ENCODE measurements at regions not wholly inside any gene's neighbourhood (a gene's known extent, or its start where the extent isn't known, plus 50 kb on each side); places are given as distances from the start of the nearest gene placed in this dataset.

DNA sequence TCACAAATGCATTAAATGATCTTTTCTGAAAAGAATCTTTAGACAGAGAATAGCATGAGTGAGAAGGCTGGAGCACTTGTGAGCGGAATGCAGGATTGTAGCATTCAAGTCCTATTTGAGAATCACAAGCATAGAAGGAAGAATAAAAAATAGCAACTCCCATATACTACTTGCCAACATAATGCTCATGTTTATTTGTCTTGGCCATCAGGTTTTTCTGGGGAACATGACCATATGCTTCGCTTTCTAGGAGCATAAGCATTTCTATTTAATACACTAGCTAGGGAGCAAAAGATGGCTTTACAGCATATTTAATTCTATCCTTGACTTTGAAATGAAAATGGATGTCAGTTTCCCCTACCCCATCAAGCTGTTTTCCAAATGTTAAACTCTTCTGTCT is 170.3 kb upstream of the MITF start:
- no peak for DNase-seq (ENCODE audit: low spot score)

DNA sequence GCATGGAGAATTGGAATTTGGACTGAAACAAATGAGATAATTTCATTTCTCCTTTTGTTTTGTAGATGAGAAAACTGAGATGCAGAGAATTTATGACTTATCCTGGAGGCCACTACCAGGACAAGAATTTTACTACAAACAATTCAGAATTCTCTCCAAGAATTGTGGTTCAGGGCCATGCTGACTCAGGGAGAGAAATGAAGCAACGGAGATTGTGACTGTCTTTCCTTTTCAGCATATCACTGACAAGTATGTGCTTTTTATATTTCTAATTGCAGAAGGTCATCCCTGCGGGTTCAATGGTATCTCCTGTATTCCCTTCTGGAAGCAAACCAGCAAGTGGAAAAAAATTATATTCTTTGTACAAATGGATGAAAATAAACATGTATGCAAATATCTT is 170.8 kb upstream of the MITF start:
- no peak for DNase-seq (ENCODE audit: low spot score)

DNA sequence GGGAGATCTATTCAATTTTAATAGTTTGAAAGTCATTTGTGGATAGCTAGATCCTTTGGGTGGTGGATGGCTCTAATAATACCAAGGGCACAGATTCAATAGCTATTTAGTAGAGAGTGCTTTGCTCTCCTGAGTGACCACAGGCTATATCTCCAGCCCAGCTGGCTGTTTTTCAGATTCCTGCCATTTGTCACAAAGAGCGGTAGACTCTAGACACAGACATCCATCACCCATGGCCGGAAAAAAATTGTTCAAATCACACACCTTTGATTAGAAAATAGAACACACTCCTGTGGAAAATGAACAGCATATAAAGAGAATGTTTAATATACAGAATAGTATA is 171.6 kb upstream of the MITF start:
- DNase-seq (ENCODE audit: low spot score) = no peak

DNA sequence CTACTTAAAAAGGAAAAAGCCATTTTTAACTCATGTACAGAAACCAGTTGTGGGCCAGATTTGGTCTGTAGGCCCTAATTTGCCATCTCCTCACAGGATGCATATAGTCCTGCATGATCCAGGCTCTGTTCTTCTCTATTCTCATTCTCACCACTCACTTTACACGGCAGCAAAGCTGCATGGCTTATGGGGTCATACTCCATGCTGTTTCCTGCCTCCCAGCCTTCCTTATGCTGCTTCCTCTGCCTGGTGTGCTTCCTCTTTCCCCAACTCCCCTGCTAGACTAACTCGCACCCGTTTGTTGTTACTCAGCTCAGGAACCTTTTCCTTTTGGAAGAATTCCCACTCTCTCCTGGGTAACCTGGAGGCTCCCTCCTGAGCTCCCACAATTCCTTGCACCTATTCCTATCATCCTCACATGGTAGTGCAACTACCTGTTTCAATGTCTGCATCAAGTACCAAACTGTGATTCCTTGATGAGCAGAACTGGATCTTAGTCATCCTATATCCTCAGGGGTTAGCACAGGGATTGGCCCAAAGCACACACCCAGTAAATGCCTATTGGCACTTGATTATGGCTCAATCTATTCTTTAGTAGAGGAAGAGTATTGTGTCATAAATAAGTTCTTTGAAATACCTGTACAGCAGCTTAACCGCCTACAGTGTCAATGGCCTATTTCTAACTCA is 172.1 kb upstream of the MITF start:
- DNase-seq (ENCODE audit: low spot score) = no peak

DNA sequence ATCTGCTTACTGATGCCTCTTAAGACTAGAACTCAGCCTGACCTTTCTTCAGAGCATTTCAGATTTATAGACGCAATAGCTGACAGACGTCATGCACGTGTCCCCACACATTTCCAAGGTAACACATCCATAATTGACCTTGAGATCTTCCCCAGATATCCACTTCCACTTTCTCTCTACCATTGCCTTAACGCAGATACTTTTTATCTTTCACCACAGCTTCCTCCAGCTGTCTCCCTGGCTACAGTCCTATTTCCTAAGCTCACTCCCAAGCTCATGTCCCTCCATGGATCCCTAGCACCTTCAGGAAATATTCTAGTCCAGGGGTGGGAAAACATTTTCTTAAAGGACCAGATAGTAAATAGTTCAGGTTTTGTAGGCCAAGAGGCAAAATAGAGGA is 173.0 kb upstream of the MITF start:
- no peak for DNase-seq (ENCODE audit: low spot score)

DNA sequence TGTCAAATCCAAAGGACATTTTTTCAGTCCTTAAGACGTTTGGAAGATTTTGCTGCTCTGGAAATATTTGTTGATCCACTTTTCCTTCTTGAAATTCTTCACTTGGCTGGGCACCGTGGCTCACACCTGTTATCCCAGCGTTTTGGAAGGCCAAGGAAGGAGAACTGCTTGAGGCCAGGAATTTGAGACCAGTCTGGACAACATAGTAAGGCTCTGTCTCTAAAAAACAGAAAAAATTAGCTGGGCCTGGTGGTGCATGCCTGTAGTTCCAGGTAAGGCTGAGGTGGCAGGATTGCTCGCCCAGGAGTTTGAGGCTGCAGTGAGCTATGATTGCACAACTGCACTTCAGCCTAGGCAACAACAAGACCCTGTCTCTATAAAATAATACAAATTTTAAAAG is 173.9 kb upstream of the MITF start:
- DNase-seq (ENCODE audit: low spot score) = no peak

DNA sequence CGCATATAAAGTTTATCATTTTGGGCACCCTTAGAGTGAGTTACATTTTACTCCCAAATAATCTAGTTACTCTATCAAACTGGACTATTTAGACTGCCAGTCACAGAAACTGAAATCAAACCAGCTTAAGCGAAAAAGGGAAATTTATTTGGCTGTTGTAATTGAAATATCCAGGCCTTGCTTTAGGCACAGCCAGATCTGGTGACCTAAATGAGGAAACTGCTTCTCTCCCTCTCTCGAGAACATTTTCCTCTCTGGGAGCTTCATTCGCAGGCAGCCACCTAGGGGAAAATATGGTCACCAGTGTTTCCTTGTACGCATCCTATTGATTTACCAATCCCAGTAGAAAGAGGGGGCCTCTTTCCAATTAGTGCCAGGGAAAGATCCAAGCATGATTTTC is 175.3 kb upstream of the MITF start:
- DNase-seq (ENCODE audit: low spot score) = no peak

DNA sequence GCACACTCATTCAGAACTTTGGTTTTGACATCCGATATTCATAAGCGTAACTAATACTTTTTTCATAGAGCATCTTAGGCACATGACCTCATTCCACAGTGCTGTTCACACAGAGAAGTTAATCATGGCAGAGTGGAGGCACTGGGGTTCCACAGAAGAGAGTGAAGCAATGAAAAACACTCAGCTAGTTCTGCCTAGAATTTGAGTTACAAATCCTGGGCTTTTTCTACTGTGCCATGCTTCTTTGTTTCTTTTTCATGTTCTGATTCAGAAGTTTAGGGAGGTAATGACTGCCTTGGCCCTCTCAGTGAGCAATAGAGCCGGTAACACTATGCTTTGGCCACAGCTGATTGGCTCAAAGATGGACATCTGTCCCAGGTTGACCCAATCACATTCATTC is 176.1 kb upstream of the MITF start:
- no peak for DNase-seq (ENCODE audit: low spot score)

DNA sequence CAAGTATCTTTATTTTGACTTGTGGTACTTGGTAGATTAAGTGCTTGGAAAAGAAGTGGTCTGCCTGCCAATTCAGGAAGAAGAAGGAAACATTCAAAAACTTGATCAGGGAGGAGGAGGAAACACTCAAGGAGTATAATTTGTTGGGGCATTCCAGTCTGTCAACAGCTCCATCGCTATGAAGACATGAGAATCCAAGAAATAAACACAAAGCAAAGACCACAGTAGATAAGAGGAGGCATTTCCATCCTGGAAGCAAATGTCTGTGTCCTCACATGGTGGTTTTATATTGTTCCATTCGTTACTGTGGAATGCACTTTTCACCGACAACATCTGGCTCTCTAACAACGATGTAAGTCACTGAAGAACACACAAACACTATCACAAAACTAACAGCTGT is 176.1 kb upstream of the FRMD4B start:
- DNase-seq (ENCODE audit: low spot score) = no peak

DNA sequence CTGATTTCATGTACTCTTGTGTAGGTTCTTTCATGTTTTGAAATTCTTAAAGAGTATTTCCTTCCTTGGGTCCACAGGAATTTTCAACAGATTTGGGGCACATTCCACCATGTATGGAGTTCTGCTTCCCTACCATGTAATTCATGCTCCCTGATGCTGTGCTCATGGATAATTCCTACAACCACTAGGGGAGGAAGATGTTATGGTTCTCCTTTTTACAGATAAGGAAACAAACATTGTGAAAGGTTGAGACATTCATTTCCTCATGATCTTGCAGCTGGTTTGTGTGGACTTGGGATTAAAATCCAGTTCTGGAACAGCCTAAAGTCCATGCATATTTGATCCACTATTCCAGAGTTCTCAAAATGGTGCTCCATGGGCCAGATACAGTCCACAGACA is 174.9 kb upstream of the FRMD4B start:
- no peak for DNase-seq (ENCODE audit: low spot score)

DNA sequence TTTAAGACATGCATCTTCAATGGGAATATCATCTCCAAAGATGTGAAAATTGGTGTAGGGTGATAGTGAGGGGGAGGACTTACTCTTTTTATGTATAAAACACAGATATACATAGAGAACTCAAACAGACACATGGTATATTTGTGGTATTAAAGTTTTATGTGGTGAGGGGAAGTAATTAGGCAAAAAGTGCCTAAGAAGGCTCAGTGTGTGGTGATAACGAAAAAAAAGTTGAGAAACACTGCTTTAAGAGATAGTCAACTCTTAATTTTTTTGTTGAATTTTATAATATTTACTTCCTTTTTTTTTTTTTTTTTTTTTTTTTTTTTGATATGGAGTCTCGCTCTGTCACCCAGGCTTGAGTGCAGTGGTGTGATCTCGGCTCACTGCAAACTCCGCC is 174.2 kb upstream of the FRMD4B start:
- DNase-seq (ENCODE audit: low spot score) = no peak

DNA sequence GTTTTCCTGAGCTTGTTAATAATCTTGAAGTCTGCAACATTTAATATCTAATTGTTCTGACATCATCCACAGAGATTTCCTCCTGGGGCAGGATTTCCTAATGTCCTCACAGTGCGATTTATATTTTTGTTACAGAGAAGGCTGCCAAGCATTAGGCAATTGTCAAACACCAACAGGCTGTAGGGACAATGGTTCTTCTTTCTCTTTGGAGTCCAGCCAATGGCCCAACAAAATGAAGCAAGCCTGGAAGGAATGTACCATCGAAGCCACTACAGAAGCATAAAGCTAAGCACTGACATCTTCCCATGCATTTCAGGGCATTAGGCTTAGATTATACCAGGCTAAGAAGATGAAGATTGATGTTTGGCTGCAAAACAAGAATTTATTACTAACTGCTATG is 173.0 kb upstream of the FRMD4B start:
- no peak for DNase-seq (ENCODE audit: low spot score)

DNA sequence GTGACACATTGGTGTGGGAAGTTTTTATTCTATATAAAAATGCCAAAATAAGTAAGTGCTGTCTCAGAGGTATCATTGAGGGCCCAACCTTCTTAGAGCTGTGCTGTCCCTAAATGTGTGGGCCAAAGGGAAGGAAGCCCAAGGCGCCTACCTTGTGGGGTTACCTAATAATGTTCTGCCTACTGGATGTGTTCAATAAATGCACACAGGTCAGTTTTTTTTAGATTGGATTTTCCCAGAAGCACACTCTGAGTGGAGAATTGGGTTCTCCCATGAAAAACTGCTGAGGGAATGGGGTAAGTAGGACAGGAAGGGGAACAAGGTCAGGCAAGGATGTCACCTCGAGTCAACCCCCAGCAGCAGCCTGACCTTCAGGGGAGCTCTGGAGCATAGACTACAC is 168.7 kb upstream of the FRMD4B start:
- DNase-seq (ENCODE audit: low spot score) = no peak

DNA sequence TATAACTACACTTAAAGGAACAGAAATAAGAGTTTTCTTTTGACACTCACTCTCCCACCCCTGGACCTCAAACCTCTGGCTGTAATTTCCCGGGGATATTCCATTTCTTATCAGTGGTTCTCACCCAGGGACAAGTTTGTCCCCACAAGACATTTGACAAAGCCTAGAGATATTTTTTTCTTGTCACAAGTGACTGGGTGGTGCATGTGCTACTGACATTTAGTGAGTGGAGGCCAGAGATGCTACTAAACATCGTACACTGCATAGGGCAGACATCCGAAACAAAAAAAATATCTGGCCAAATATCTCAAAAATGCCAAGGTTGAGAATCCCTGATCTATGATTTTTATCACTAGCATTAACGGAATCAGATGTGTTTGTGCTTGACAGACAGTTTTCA is 168.0 kb upstream of the FRMD4B start:
- no peak for DNase-seq (ENCODE audit: low spot score)

DNA sequence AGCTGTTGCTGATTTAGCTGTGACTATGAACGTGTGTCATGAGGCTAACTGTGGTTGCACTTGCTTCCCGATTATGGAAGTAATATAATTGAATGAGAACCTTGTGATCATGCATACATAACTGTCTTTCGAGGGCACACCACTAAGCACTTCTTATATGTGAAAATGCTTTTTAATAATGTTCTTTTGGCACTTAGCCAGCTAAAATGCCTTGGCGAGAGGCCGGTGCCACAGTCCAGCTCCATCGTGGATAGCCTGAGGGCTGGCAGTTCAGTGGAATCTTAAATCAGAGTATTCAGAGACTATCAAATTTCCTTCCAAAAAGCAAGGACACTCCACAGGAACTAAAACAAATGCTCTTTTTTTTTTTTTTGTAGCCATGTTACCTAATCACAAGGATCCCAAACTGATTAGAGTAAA is 161.6 kb upstream of the FRMD4B start:
- DNase-seq (ENCODE audit: low spot score) = no peak

DNA sequence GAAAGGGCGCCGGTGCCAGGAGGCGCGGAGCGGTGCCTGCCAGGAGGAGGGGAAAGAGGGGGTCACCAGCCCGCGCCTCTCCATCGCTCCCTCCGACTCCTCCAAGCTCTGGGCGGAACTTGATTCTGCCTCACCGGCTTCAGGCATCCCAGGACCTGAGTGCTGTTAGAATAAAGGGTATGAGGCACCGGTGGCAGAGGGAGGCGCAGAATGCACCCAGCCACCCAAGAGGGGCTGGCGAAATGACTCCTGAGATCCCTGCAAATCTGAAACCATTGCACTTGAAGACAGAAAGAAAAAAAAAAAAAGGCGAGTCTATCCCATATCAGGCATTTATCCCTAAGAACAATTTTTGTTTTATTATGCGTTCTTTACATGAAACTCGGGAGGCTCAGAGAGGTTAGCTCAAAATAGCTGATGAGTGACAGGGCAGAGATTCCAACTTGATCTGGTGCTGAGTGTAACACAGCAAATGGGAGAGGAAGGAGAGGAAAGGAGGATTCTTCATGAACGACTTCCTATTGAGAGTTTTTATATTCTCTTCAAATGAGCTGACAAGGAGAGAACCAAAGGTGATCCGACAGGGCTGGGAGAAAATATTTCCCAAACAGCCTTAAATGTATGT is 157.0 kb upstream of the FRMD4B start:
- no peak for DNase-seq (ENCODE audit: low spot score)

DNA sequence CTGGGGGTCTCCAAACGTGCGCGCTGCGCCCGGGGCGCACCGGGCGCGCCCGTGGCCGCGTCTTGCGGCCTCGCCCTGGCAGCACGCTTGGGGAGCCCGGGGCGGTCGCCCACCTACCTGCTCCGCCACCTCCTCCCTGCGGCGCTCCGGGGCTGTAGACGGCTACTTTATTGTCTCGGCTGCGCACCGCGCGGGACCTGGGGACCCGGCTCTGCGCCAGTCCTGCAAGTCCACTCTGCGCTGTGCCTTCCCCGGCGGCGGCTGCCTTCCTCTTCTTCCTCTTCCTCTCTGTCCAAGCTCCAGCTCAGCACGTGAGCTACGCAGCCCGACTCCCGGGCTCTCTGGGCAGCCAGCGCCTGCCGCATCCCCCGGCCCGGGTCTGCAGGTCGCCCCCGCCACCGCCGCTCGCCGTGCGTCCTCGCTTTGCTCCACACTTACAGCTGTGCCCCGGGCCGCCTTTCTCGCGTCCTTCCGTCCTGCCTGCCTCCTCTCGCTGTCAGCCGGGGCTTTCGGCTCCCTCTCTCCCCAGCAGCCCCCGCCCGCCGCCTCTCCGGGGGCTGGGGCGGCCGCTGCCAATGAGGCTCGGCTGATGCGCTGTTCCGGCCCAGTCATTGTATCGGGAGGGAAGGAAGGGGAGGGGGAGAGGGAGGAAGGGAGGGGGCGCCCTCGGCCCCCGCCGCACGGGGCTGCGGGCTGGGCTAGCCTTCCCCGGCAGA is 156.4 kb upstream of the FRMD4B start:
- DNase-seq (ENCODE audit: low spot score) = no peak

DNA sequence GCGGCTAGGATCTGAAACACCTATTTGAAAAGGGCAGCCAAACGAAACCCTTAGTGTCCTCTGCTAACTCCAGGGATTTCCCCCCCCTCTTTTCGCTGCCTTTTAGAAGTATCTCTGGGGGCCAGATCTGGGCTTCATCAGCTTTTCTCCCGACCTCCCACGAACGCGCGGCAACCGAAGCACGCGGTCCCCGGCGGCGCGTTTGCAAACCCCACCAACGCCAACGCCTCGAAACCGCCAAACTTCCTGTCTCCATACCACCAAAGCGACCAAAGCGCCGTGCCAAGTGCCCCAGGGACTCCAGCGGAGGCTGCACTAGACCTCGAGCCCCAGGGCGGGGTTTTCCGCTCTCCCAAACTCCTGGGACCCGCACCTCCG is 155.8 kb upstream of the FRMD4B start:
- DNase-seq (ENCODE audit: low spot score) = no peak

DNA sequence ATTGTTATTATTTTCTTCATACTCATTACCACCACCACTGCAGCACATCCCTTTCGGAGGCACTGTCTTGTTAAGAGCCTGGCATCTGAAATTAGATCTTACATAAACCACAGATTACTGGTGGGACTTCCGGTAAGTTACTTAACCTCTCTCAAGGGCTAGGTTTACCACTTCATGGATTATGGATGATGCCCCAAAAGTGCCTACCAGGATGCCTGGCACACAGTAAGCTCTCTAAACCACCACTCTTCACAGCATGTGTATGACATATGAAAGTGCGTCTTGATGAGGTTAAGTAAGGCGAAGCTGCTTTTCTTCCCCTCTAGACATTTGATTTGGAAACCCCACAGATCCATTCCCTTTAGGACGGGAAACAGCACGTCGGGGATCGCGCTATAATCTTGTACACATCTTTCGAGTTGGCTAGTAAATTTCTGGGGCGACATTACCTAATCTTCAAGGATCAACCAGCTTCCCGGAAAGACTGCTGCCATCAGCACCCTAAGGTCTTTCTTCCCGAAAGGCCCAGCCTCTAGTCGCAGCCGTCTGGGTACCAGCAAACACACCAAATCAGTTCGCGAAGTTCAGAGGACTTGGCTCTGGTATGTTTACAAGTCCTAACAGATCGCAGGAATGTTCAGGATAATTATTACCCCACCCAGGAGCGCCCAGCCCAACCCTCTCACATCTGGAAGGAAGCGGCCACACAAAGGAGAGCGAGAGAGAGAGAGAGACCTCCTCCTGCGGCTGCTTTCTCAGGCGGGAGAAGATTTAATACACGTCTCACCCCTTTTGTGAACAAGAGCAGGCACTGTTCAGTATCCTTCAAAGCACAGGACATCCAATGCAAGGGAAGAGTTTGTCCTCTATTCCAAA is 155.1 kb upstream of the FRMD4B start:
- DNase-seq (ENCODE audit: low spot score) = no peak

DNA sequence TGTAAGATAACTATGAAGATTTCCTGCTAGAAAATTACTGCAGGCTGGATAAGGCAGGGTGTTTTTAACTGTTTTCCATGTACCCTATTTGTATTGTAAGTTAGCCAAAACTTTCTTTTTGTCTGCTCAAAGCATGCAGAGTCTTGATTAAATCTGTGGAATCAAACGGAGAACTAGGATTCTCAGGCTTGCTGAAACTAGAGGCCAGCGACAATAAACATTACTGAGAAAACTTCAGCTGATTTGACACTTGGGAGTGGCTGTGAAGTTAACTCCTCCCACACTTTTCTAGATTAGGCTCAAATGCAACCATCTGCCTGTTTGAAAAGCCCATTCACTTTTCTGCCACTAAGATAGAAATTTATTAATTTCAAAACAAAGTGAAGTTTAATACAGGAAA is 153.2 kb upstream of the FRMD4B start:
- DNase-seq (ENCODE audit: low spot score) = no peak

DNA sequence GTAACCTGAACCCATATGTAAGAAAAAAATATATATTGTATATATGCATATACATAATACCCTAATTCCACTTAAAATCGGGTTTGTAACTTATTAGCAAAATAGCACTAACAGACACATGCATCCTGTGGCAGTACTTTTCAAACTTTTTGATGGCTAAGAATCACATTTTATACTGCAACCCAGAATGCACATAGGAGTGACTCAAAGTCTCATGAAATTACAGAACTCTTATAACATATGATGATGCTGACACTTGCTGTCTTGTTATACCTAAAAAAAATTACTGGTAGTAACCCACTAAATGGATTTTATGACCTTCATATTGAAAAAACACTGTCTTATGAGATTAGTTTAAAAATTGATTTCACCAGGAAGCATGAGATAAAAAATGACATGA is 152.4 kb upstream of the FRMD4B start:
- no peak for DNase-seq (ENCODE audit: low spot score)

DNA sequence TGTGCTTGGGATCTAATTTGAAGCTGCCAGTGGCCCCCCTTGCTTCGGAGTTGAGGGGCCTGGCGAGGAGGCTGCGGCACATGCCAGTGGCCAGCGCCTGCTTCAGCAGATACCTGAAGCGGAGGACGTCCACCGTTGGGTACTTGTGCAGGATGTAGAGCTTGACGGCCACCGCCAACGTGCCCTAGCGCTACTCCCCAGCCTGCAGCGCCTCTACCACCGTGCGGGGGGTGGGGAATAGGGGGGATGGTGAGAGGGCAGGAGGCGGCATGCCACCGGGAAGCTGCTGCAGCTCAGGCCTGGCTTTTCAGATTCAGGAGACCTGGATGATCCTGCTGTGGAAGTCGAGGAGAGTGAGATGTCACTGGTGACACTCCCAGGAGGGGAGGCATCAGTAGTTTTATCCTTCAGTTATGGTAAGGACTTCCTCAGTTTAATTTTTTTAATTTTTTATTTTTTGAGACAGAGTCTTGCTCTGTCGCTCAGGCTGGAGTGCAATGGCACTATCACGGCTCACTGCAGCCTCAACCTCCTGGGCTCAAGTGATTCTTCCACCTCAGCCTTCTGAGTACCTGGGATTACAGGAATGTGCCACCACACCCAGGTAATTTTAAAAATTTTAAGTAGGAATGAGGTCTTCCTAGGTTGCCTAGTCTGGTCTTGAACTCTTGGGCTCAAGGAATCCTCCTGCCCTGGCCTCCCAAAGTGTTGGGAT is 150.6 kb upstream of the FRMD4B start:
- no peak for DNase-seq (ENCODE audit: low spot score)

Data from CD4-positive, alpha-beta T cell treated with Interleukin-15 for 4 hours (primary cell).